GM10266 (cell line): ENCODE measurements at regions not wholly inside any gene's neighbourhood (a gene's known extent, or its start where the extent isn't known, plus 50 kb on each side); places are given as distances from the start of the nearest gene placed in this dataset.

Experiments
- DNase-seq: peaks from one replicate; pipeline ENCODE4 v3.0.0; 2012; ENCODE audit errors: extremely low spot score
- TF ChIP-seq, protein P1 (sequence below): IDR thresholded peaks from 2 replicates; pipeline ENCODE4 v1.5.1; 2012; ENCODE audit warnings: mild to moderate bottlenecking, low read depth; ENCODE audit not compliant: control insufficient read depth, insufficient read depth; ENCODE audit errors: missing control alignments

DNA sequence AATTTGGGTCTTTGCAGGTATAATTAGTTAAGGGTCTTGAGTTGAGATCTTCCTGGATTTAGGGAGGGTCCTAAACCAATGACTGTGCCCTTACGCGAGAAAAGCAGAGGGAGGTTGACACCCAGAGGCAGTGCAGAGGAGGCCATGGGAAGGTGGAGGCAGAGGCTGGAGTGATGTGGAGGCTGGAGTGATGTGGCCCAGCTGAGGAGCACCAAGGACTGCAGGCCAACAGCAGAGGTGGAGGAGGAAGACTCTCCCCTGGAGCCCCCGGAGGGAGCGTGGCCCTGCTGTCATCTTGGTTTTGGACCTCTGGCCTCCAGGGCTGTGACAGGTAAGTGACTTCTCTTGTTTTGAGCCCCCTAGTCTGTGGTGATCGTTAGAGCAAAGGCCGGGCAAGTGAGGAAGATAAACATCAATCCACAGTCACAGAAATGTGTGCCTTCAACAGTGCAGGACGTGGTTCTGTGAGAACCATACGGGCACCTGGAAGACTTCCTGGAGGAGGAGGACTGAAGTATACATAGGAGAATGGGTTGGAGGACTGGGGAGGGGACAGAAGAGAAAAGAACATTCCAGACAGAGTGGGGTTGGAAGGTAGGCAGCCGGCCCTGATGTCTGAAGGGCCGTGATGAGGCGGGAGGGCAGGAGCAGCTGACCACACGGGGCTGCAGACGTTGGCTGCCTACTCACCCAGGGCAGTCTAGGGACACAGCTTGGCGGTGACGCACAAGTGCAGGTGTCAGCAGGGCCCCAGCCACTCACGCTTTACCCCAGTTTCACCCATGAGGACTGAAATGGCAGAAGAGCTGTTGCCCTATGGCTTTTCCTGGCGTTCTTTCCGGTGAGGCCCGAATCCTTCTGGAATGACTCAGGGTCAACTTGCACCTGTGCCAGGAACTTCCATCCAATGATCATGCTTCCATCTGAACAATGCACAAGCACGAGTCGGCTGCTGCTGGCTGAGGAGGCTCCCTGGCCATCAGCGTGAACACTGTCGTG is 270.2 kb downstream of the CTTN start:
- TF ChIP-seq, protein P1, sequence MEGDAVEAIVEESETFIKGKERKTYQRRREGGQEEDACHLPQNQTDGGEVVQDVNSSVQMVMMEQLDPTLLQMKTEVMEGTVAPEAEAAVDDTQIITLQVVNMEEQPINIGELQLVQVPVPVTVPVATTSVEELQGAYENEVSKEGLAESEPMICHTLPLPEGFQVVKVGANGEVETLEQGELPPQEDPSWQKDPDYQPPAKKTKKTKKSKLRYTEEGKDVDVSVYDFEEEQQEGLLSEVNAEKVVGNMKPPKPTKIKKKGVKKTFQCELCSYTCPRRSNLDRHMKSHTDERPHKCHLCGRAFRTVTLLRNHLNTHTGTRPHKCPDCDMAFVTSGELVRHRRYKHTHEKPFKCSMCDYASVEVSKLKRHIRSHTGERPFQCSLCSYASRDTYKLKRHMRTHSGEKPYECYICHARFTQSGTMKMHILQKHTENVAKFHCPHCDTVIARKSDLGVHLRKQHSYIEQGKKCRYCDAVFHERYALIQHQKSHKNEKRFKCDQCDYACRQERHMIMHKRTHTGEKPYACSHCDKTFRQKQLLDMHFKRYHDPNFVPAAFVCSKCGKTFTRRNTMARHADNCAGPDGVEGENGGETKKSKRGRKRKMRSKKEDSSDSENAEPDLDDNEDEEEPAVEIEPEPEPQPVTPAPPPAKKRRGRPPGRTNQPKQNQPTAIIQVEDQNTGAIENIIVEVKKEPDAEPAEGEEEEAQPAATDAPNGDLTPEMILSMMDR, result no peak
- DNase-seq, result no peak

DNA sequence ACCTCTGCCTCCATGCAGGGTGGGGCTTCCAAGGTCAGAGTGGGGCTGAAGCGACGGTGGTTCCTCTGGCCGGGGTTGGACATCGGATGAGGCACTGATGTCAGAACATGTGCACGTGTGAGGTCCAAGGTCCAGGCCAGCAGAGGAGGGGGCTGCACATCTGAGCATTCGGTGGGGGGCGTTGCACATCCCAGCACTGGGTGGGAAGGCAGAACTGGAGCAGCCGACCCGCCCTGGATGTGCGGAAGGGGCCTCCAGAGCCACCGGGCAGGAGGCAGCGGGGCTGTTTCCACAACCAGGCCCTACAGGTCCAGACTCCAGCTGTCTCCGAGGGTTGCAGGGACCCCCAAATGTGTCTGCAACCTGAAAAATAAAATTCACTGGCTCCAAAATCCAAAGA is 271.0 kb downstream of the CTTN start:
- TF ChIP-seq, protein P1, result no peak
- DNase-seq, result no peak

DNA sequence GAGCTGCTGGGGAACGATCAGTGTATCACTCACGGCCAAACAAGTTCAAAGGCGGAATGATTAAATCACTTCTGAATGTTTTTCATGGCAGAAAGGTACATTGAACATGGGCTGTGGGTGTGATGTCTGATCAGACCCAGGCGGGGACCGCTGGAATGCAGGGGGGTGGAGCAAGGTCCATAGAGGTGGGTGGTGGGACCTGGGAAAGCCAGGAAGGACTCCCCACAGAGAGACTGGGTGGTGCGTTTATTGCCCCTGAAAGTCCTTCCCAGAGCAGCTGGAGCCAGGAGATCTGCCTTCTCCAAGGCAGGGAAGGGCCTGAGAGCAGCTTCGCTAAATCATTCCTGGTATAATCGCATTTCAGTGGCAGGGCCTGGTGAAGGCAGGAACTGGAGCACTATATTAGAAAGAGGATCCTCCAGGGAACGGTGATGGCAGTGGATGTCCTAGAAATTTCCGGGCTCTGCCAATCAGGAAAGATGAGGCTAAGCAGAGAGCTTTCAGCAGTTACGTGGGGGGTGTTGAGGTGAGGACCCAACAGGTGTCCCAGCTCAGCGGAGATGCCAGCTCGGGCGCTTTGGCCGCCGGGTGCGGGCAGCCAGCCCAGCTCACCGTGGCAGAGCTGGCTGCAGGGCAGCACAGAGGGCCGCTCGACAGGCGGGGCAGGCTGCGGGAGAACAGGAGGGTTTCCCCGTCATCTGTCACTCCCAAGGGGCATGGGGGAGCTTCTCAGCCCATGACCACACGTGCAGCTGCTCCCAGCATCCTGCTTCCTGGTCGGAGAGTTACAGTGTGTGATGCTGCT is 271.7 kb downstream of the CTTN start:
- TF ChIP-seq, protein P1, result no peak

DNA sequence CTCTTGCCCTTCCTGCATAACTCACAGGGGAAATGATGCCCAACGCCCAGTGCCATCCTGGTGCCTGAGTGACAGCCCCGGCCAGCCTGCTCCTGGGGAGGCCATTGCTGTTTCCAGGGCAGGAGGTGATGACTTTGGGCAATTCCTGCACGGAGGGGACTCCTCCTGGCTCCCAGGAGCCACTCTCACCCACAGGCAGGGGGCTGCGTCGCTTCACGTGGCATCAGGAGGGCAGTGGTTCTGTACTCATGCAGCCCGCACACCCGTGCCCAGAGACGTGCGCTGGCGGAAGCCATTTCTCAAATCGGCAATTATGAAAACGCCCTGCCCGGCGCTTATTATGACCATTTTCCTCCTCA is 272.3 kb downstream of the CTTN start:
- TF ChIP-seq, protein P1, result no peak
- DNase-seq, result no peak

More for the DNA sequence above, 271.7 kb downstream of the CTTN start:
- DNase-seq, result no peak

DNA sequence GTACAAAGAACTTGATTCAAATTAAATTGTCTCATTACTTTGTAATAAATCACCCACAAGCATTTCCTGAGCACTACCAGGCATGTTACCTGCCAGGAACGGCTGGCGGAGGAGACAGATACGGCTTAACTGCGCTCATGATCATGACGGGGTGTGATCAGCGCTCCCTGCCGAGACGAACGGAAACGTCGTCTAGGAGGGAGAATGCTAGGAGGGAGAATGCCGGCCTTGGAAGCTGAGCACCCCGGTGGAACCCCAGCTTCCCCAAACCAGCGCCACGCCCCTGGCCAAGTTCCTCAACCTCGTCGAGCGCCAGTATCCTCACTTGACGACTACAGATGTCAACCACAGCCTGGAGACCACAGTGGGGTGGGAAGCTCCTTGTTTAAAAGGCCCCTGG is 272.8 kb downstream of the CTTN start:
- TF ChIP-seq, protein P1, result no peak
- no peak for DNase-seq

DNA sequence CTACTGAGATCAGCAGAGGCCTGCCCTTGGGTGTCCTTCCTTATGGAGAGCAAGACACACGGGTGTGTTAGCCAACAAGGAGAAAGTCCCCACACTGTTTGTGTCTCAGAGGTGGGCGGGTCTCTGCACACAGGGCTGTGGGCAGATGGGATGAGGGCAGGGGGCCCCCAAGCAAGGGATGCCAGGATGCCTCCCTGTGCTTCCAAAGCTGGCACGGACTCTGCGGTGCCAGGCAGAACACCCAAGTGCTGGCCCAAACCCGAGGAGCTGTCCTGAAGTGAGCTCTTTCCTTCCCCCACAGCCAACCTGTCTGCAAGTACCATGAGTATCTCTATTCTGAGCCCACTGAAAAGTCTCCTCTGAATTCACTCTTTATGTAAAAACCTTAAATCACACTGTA is 273.3 kb downstream of the CTTN start:
- TF ChIP-seq, protein P1, result no peak

More for the DNA sequence above, 273.3 kb downstream of the CTTN start:
- DNase-seq, result no peak
